AG04449 (cell line): ENCODE measurements at regions not wholly inside any gene's neighbourhood (a gene's known extent, or its start where the extent isn't known, plus 50 kb on each side); places are given as distances from the start of the nearest gene placed in this dataset.

ENCODE experiments used
- CTCF ChIA-PET: fragments of 350-600 bp; formaldehyde crosslinking; extraction: SDS; loops from one replicate; lab custom pipeline; 2021; ENCODE audit warnings: antibody characterized with exemption; lab: Yijun Ruan, JAX
- POLR2A ChIA-PET: fragments of 400-600, 350-600 bp; formaldehyde crosslinking; extraction: SDS; loops from one replicate; lab custom pipeline; 2020; ENCODE audit warnings: antibody characterized with exemption, inconsistent platforms; lab: Yijun Ruan, JAX
- DNase-seq: peaks from one replicate; pipeline ENCODE4 v3.0.0-alpha.2; 2010; ENCODE audit warnings: low read depth, low spot score
- H3K4me3 ChIP-seq: 2 replicates; pipeline ENCODE4 v1.5.1; 2011; ENCODE audit warnings: low read depth, mild to moderate bottlenecking, control low read depth, low read length
- TF ChIP-seq, protein P1 (sequence below): IDR thresholded peaks from one replicate; pipeline ENCODE4 v1.5.1; 2011; ENCODE audit warnings: mild to moderate bottlenecking, moderate library complexity, low read length, control low read depth, inconsistent platforms; ENCODE audit not compliant: insufficient read depth; ENCODE audit errors: missing control alignments

DNA sequence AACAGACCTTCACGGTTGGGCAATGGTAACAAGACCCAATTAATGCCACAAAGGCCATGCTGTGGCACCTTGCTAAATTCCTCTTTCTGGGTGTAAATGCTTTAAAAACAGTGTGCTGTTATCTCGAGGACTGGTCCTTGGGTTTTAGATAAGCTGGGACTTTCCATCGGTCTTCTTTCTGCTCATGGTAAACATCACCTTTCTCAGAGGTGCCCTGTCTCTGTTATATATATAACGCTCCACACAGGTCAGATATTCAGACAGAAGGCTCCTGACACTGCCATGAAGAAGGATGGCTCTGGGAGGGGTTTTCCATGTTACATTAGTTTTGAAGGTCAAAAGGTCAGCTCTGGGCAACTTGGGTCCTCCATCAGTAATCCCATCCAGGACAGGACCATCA is 151.6 kb downstream of the BBOX1 start:
- no peak overlapping the region for H3K4me3 ChIP-seq
- no peak for DNase-seq
- ChIA-PET POLR2A (no interaction called here), CTCF (interaction anchor here (1.5 to 6.6 kb wide), 3 partner anchors 8 to 294 kb away, joined by 7 to 39 read pairs (median 14); no protein-coding TSS in a partner anchor)
- TF ChIP-seq, protein P1, sequence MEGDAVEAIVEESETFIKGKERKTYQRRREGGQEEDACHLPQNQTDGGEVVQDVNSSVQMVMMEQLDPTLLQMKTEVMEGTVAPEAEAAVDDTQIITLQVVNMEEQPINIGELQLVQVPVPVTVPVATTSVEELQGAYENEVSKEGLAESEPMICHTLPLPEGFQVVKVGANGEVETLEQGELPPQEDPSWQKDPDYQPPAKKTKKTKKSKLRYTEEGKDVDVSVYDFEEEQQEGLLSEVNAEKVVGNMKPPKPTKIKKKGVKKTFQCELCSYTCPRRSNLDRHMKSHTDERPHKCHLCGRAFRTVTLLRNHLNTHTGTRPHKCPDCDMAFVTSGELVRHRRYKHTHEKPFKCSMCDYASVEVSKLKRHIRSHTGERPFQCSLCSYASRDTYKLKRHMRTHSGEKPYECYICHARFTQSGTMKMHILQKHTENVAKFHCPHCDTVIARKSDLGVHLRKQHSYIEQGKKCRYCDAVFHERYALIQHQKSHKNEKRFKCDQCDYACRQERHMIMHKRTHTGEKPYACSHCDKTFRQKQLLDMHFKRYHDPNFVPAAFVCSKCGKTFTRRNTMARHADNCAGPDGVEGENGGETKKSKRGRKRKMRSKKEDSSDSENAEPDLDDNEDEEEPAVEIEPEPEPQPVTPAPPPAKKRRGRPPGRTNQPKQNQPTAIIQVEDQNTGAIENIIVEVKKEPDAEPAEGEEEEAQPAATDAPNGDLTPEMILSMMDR: no peak

DNA sequence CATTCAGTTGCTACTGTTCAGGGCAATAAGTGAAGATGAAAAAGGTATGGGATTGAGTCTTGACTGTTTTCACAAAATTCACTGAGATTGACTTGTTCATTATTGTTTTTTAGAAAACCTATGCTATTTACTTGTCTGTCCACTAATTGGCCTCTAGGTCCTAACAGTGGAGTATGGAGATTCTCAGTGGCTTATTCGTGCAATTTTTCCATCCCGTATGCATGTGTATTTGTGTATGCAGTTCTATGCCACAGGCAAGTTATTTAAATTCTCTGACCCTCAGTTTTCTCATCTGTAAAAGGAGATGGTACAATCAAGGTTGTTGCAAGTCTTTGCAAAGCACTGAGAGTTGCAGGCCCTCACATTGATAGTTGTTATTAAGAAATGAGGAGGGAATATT is 151.0 kb downstream of the BBOX1 start:
- ChIA-PET CTCF (interaction anchor here (1.1 to 2.1 kb wide), 2 partner anchors 106 to 294 kb away, joined by 3 to 13 read pairs; no protein-coding TSS in a partner anchor), POLR2A (no interaction called here)
- no peak overlapping the region for H3K4me3 ChIP-seq
- TF ChIP-seq, protein P1: no peak
- DNase-seq: no peak

DNA sequence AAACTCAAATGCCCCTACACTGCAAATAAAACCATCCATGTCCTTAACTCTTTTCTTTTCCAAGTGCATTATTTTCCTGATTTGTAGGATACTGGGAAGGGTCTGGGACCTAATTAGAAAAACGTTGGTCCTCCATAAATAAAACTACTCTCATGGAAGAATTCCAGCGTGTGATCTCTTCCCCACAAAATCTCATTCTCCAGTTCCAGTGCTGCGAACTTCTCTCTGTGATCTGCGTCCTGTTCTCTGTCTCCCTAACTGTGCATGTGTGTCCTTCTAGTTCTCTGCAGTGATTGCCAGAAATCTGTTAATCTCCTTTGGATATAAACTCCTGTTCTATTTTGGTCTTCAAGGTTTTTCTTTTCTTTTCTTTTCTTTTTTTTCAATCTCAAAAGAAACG is 148.1 kb downstream of the BBOX1 start:
- ChIA-PET POLR2A (no interaction called here), CTCF (no interaction called here)
- no peak for DNase-seq
- H3K4me3 ChIP-seq: no peak overlapping the region
- TF ChIP-seq, protein P1: no peak

- DNase-seq: no peak
- ChIA-PET POLR2A (no interaction called here), CTCF (interaction anchor here (1.0 to 6.3 kb wide), 6 partner anchors 12 to 311 kb away, joined by 3 to 278 read pairs (median 52); no protein-coding TSS in a partner anchor)
- no peak overlapping the region for H3K4me3 ChIP-seq
- TF ChIP-seq, protein P1: no peak
Observed at GRCh38 chr11:27187848-27188621, 147.4 kb downstream of the BBOX1 start.

DNA sequence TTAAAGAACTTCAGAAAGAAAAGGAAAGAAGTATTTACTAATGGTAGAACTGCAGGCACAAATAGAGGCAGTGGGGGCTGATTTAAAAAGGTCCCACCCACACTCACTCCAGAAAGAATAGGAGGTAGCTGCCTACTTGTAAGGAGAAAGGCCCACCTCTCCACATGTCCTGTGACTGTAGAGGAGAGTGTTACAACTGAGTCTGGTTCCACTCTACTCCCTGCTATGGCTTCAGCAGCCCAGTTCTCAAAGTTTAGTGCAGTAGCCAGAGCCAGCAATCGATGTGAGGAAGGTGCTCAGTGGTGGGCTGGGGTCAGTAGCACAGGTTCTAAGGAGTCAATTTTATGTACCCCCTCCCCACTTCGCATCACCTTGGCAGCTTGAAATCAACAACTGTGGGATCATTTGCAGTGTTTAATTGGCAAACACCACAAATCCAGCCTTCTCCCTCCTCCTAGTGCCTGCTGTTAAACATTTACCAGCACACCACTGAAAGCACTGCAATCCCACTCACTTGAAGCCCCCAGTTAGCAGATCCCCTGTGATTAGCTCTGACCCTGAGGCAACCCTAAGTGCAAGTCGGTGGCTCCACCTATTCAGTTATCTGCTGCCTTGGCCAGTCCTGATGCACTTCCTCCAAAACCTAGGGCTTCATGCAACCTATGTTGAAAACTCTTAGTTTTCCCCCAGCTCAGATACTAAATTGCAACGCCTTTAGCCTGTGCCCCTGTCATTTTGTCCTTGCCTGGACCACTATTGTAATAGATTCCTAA is 146.6 kb downstream of the BBOX1 start:
- TF ChIP-seq, protein P1: no peak
- DNase-seq: no peak
- H3K4me3 ChIP-seq: no peak overlapping the region
- POLR2A ChIA-PET: no interaction called here
- CTCF ChIA-PET: interaction anchor here (1.0 to 6.3 kb wide), 6 partner anchors 13 to 311 kb away, joined by 3 to 278 read pairs (median 52); no protein-coding TSS in a partner anchor

DNA sequence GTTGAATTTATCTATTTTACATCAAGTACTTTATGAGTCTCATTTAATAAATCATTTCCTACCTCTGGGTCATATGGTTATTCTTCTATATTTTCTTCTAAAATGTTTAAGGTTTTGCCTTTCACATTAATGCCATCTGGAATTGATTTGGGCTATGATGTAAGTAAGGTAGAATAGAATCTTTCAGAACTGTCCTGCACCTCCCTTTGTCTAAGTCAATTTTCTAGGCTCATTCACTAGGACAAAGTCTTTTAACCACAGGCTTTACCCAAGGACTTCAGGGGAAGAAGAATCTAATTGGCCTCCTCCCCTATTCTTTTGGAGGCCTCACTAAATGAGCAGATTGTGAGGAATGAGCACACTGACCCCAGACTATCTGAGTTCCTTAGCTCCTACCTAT is 146.0 kb downstream of the BBOX1 start:
- no peak for DNase-seq
- ChIA-PET POLR2A (no interaction called here), CTCF (interaction anchor here (1.0 to 6.3 kb wide), 5 partner anchors 14 to 312 kb away, joined by 3 to 278 read pairs (median 99); no protein-coding TSS in a partner anchor)
- TF ChIP-seq, protein P1: no peak
- H3K4me3 ChIP-seq: no peak overlapping the region
